ENCODE measurements at regions not wholly inside any gene's neighbourhood (a gene's known extent, or its start where the extent isn't known, plus 50 kb on each side); places are given as distances from the start of the nearest gene placed in this dataset.

DNA sequence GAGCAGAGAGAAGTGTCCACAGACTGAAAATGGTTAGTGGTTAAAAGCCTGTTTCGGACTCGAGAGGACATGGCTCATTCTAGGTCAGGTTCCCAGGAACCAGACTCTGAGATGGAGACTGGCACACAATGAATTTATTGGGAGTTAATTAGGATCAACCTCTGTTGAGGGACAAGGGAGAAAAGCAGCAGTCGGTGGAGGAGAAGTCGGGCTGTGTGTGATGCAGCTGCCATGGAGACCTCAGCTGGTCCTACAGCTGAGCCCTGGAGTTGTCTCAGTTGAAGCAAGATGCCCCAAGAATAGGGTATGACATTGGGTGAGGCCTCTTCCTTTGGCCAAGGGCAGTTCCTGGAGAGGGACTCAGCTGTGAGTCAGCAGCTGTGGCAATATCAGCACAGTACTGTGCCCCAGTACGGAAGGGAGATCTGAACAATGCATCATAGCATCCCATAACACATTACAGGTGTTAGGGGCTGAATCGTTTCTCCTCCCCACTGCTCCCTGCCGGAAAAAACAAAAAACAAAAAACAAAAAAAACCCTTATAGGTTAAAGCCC, 105.4 kb downstream of the ABHD5 start:
- intact Hi-C loops (cut with DNase I; ENCODE audit: low total_unique reads) (no loop called here), in situ Hi-C loops (cut with MboI; ENCODE audit: low sequenced_read_pairs in 4 of 4) (no loop called here)
- H3K36me3 ChIP-seq = no peaks in the 10 kb centered on the region
- no peaks in the 10 kb centered on the region for H3K4me1 ChIP-seq
- DNase-seq = no peak
- H3K27ac ChIP-seq = no peak overlapping the region
- ATAC-seq = no peak
- no peaks in the 10 kb centered on the region for H3K27me3 ChIP-seq
- H3K4me3 ChIP-seq = no peak overlapping the region
- no peaks in the 10 kb centered on the region for H3K9me3 ChIP-seq
- TF ChIP-seq POLR2A (IDR thresholded peaks at IDR 0.05) = no peak
- TF ChIP-seq, protein P1, sequence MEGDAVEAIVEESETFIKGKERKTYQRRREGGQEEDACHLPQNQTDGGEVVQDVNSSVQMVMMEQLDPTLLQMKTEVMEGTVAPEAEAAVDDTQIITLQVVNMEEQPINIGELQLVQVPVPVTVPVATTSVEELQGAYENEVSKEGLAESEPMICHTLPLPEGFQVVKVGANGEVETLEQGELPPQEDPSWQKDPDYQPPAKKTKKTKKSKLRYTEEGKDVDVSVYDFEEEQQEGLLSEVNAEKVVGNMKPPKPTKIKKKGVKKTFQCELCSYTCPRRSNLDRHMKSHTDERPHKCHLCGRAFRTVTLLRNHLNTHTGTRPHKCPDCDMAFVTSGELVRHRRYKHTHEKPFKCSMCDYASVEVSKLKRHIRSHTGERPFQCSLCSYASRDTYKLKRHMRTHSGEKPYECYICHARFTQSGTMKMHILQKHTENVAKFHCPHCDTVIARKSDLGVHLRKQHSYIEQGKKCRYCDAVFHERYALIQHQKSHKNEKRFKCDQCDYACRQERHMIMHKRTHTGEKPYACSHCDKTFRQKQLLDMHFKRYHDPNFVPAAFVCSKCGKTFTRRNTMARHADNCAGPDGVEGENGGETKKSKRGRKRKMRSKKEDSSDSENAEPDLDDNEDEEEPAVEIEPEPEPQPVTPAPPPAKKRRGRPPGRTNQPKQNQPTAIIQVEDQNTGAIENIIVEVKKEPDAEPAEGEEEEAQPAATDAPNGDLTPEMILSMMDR (IDR thresholded peaks at IDR 0.05 in 4 of 5, conservative IDR thresholded peaks at IDR 0.05 in 1 of 5) = no peak

DNA sequence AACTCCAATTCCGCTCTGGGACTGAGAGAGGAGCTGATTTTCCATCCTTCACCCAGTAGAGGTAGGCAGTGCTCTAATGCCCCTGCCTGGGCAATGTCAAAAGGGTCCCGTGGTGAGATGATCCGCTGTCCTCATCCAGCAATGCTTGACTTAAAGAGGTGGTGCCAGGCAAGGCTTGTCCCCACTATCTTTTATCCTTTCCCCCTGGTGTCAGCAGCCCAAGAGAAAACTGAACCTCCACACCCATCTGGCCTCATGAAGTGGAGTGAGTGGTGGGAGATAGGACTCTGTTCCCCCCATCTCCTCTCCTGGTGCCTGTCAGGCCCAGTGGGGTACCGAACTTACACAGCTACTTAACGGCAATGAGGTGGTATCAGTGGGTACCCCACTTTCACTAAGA, 107.1 kb downstream of the ABHD5 start:
- no peaks in the 10 kb centered on the region for H3K27me3 ChIP-seq
- DNase-seq (no peak), ATAC-seq (no peak)
- H3K4me1 ChIP-seq = no peaks in the 10 kb centered on the region
- H3K4me3 ChIP-seq = no peak overlapping the region
- no peak overlapping the region for H3K27ac ChIP-seq
- TF ChIP-seq, protein P1 (IDR thresholded peaks at IDR 0.05 in 4 of 5, conservative IDR thresholded peaks at IDR 0.05 in 1 of 5) = no peak
- no peak for TF ChIP-seq POLR2A (IDR thresholded peaks at IDR 0.05)
- in situ Hi-C loops (cut with MboI; ENCODE audit: low sequenced_read_pairs in 4 of 4) (no loop called here), intact Hi-C loops (cut with DNase I; ENCODE audit: low total_unique reads) (no loop called here)
- no peaks in the 10 kb centered on the region for H3K36me3 ChIP-seq
- no peaks in the 10 kb centered on the region for H3K9me3 ChIP-seq

DNA sequence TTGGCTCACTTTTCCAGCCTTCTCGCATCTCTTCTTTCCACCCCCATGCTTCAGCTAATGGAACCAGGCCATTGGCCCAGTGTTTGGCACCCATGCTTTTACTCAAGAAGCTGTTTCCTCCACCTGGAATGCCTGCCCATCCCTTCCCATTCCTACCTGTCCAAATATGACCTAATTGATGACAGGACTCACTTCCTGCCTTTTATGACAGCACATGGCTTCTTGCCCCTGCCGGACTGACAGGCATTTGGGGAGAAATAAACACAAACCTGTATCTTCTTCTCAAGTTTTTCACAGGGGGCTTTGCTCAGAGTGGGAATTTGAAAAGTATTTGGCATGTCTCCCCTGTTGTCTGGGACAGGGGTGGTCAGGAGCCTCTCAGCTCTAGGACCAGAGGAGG, 120.1 kb downstream of the ABHD5 start:
- intact Hi-C loops (cut with DNase I; ENCODE audit: low total_unique reads) = no loop called here
- DNase-seq (no peak), ATAC-seq (no peak)
- no peaks in the 10 kb centered on the region for H3K36me3 ChIP-seq
- H3K27me3 ChIP-seq = no peaks in the 10 kb centered on the region
- no peak overlapping the region for H3K4me3 ChIP-seq
- TF ChIP-seq POLR2A (IDR thresholded peaks at IDR 0.05) = no peak
- TF ChIP-seq, protein P1 (IDR thresholded peaks at IDR 0.05 in 4 of 5, conservative IDR thresholded peaks at IDR 0.05 in 1 of 5) = no peak
- no peaks in the 10 kb centered on the region for H3K4me1 ChIP-seq
- no peak overlapping the region for H3K27ac ChIP-seq
- no peaks in the 10 kb centered on the region for H3K9me3 ChIP-seq
- in situ Hi-C loops (cut with MboI; ENCODE audit: low sequenced_read_pairs in 4 of 4) = no loop called here

DNA sequence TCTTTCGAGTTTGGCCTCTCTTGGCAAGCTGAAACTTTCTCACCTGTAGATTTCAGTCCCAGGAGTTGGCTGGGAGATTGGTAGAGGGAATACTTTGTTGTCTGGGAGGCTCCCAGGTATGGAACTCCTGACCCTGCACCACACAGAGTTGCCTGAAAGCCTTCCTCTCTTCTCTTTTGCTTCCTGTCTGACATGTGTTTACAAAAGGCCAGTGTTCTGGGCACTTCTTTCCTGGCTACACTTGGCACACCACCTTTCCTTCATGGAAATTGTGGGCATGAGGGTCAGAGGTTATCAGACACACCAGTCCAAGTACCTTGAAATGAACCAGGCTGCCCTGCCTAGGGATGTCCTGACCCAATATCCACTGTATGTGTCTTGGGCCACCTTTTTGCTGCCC, 123.7 kb downstream of the ABHD5 start:
- H3K4me1 ChIP-seq = no peaks in the 10 kb centered on the region
- in situ Hi-C loops (cut with MboI; ENCODE audit: low sequenced_read_pairs in 4 of 4) (no loop called here), intact Hi-C loops (cut with DNase I; ENCODE audit: low total_unique reads) (no loop called here)
- TF ChIP-seq POLR2A (IDR thresholded peaks at IDR 0.05) = no peak
- TF ChIP-seq, protein P1 (IDR thresholded peaks at IDR 0.05 in 4 of 5, conservative IDR thresholded peaks at IDR 0.05 in 1 of 5) = no peak
- no peaks in the 10 kb centered on the region for H3K27me3 ChIP-seq
- no peaks in the 10 kb centered on the region for H3K9me3 ChIP-seq
- no peak for ATAC-seq
- no peaks in the 10 kb centered on the region for H3K36me3 ChIP-seq
- H3K4me3 ChIP-seq = no peak overlapping the region
- no peak for DNase-seq
- no peak overlapping the region for H3K27ac ChIP-seq

DNA sequence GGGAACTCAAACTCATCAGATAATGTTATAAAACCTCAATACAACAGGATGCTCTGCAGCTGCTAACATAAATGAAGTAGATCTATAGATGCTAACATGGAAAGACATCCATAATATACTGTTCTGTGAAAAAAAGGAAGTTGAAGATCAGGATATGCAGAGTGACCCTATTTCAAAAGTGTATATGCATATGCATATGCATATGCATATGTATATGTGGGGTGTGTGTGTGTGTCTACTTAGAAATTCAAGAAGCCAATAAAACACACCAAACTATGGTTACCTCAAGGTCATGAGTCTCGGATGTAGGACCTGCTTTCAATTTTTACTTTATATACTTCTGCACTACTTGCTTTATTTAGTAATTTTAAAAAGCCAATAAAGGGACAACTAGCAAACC, 125.6 kb downstream of the ABHD5 start:
- TF ChIP-seq POLR2A (IDR thresholded peaks at IDR 0.05) = no peak
- TF ChIP-seq, protein P1 (IDR thresholded peaks at IDR 0.05 in 4 of 5, conservative IDR thresholded peaks at IDR 0.05 in 1 of 5) = no peak
- intact Hi-C loops (cut with DNase I; ENCODE audit: low total_unique reads) = no loop called here
- no peaks in the 10 kb centered on the region for H3K4me1 ChIP-seq

More for the DNA sequence above, 125.6 kb downstream of the ABHD5 start:
- DNase-seq (no peak), ATAC-seq (no peak)
- no peaks in the 10 kb centered on the region for H3K27me3 ChIP-seq
- H3K27ac ChIP-seq = no peak overlapping the region
- no peak overlapping the region for H3K4me3 ChIP-seq
- in situ Hi-C loops (cut with MboI; ENCODE audit: low sequenced_read_pairs in 4 of 4) = no loop called here
- no peaks in the 10 kb centered on the region for H3K36me3 ChIP-seq
- no peaks in the 10 kb centered on the region for H3K9me3 ChIP-seq

Measured in gastrocnemius medialis (tissue), 4 donors.